GM21447 (cell line): ENCODE measurements at regions not wholly inside any gene's neighbourhood (a gene's known extent, or its start where the extent isn't known, plus 50 kb on each side); places are given as distances from the start of the nearest gene placed in this dataset.

Source experiments
- ATAC-seq: cut with Tn5 transposase; IDR thresholded peaks from one replicate; pipeline ENCODE4 v1.9.1; 2021; ENCODE audit not compliant: unreplicated experiment

- no peak for ATAC-seq
These were observed 861.1 kb upstream of the ZWINT start for GRCh38 chr10:57222129-57222528.

- no peak for ATAC-seq
These were observed 860.6 kb upstream of the ZWINT start for GRCh38 chr10:57221674-57222073.

- no peak for ATAC-seq
These were observed 857.3 kb upstream of the ZWINT start for GRCh38 chr10:57218382-57218781.

- no peak for ATAC-seq
These were observed 841.3 kb upstream of the ZWINT start for GRCh38 chr10:57202356-57202755.

GRCh38 chr10:57188846-57189245 lies 827.8 kb upstream of the ZWINT start:
- no peak for ATAC-seq

GRCh38 chr10:57186201-57186600 lies 825.1 kb upstream of the ZWINT start:
- ATAC-seq, result no peak

GRCh38 chr10:57169597-57169996 lies 808.5 kb upstream of the ZWINT start:
- no peak for ATAC-seq

GRCh38 chr10:57168611-57169240 lies 807.7 kb upstream of the ZWINT start:
- no peak for ATAC-seq

GRCh38 chr10:57165671-57166070 lies 804.6 kb upstream of the ZWINT start:
- no peak for ATAC-seq

- no peak for ATAC-seq
These were observed 801.2 kb upstream of the ZWINT start for GRCh38 chr10:57162231-57162630.

- ATAC-seq, result no peak
These were observed 800.1 kb upstream of the ZWINT start for GRCh38 chr10:57161157-57161556.

- ATAC-seq, result no peak
These were observed 784.5 kb upstream of the ZWINT start for GRCh38 chr10:57145548-57145947.

GRCh38 chr10:57142925-57143576 lies 782.0 kb upstream of the ZWINT start:
- no peak for ATAC-seq

GRCh38 chr10:57141708-57142107 lies 780.6 kb upstream of the ZWINT start:
- ATAC-seq, result no peak

- ATAC-seq, result no peak
These were observed 758.6 kb upstream of the ZWINT start for GRCh38 chr10:57119684-57120083.

- no peak for ATAC-seq
These were observed 752.5 kb upstream of the ZWINT start for GRCh38 chr10:57113545-57113944.

- ATAC-seq, result no peak
These were observed 741.2 kb upstream of the ZWINT start for GRCh38 chr10:57102236-57102635.

- no peak for ATAC-seq
These were observed 737.1 kb upstream of the ZWINT start for GRCh38 chr10:57098146-57098545.

- ATAC-seq, result no peak
These were observed 735.0 kb upstream of the ZWINT start for GRCh38 chr10:57096044-57096443.

- ATAC-seq, result no peak
These were observed 733.9 kb upstream of the ZWINT start for GRCh38 chr10:57094965-57095364.

GRCh38 chr10:57094083-57094482 lies 733.0 kb upstream of the ZWINT start:
- ATAC-seq, result no peak

GRCh38 chr10:57053530-57053929 lies 692.5 kb upstream of the ZWINT start:
- no peak for ATAC-seq

GRCh38 chr10:57049096-57049495 lies 688.0 kb upstream of the ZWINT start:
- no peak for ATAC-seq
